Uterus (tissue), 3 donors: ENCODE measurements at regions not wholly inside any gene's neighbourhood (a gene's known extent, or its start where the extent isn't known, plus 50 kb on each side); places are given as distances from the start of the nearest gene placed in this dataset.

Source experiments
- DNase-seq, 2 donors: peaks; one replicate each; pipeline ENCODE4 v3.0.0-alpha.2; 2019 to 2020
- H3K27ac ChIP-seq, 2 donors: fragments of 200-600 bp; sonication (generic); 1 replicate in 1 of 2; 2 replicates in 1 of 2; pipeline ENCODE4 v1.5.1; 2016 to 2018
- H3K27me3 ChIP-seq, 2 donors: fragments of 200-600 bp; sonication (generic); one replicate each; pipeline ENCODE4 v1.5.1; 2018 to 2019; ENCODE audit warnings: control low read depth in 1 of 2
- H3K36me3 ChIP-seq, 2 donors: fragments of 200-600 bp; sonication (generic); one replicate each; pipeline ENCODE4 v1.5.1; 2019; ENCODE audit warnings: control low read depth in 1 of 2
- H3K4me1 ChIP-seq, 2 donors: fragments of 200-600 bp; sonication (generic); one replicate each; pipeline ENCODE4 v1.5.1; 2018 to 2019; ENCODE audit warnings: control low read depth in 1 of 2
- H3K4me3 ChIP-seq, 2 donors: fragments of 200-600 bp; sonication (generic); 1 replicate in 1 of 2; 2 replicates in 1 of 2; pipeline ENCODE4 v1.5.1; 2018 to 2019; ENCODE audit warnings: mild to moderate bottlenecking in 1 of 2
- H3K9me3 ChIP-seq, 2 donors: fragments of 200-600 bp; sonication (generic); one replicate each; pipeline ENCODE4 v1.5.1; 2019; ENCODE audit warnings: control low read depth in 1 of 2
- POLR2A ChIP-seq, 2 donors: fragments of 450-650 bp; IDR thresholded peaks; one replicate each; pipeline ENCODE4 v1.6.1; 2016; ENCODE audit warnings: antibody characterized with exemption in 2 of 2, mild to moderate bottlenecking in 1 of 2, moderate library complexity in 1 of 2
- intact Hi-C: fragments of 100-400 bp; cut with DNase I; formaldehyde crosslinking; loops from one replicate; pipeline ENCODE4 v1.15.1; 2023; ENCODE audit warnings: low total_unique reads
- TF ChIP-seq, protein P1 (sequence below), 4 experiments: fragments of 200-600 bp in 2 of 4; fragments of 450-650 bp in 2 of 4; sonication (generic) in 2 of 4; IDR thresholded peaks; one replicate each; pipeline ENCODE4 v1.5.1; 2016 to 2019; ENCODE audit warnings: antibody characterized with exemption in 4 of 4, mild to moderate bottlenecking in 2 of 4, moderate library complexity in 1 of 4
- donor health status: DM: yes; HTN: yes; CAD: no.

DNA sequence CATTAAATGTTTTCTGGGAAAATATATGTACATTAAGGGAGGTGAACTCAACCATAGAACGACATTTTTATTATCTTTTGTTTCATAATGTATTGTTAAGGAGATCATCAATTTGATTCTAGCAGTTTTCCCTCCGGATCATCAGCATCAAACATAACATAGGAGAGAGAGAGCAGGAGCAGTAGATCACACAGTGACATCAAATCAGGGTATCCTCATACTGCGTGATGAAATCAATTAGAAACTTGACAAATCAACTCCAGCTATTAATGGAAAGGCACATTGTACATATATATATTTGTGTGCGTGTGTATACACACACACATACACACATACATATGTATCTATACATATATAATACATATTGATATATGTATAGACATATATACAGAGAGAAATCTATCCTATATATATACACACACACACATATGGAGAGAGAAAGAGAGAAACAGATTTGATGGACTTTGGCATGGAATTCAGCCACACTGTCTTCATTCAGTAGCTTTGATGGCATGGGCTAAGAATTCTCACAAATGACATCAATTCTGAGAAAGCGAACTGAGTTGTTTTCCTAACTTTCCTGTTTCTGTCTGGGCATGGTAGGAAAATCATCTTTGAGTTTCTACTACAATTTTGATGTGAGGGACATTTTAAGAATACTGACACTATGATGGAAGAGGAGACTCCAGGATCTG, 1302.8 kb upstream of the SEL1L start:
- Histone ChIP-seq H3K4me1 (no peaks in the 10 kb centered on the region), H3K36me3 (no peaks in the 10 kb centered on the region), H3K4me3 (no peak overlapping the region), H3K9me3 (no peaks in the 10 kb centered on the region), H3K27me3 (no peaks in the 10 kb centered on the region), H3K27ac (no peak overlapping the region)
- DNase-seq, result no peak
- intact Hi-C loops, result no loop called here
- no peak for TF ChIP-seq POLR2A (IDR thresholded peaks at IDR 0.05)
- TF ChIP-seq, protein P1, sequence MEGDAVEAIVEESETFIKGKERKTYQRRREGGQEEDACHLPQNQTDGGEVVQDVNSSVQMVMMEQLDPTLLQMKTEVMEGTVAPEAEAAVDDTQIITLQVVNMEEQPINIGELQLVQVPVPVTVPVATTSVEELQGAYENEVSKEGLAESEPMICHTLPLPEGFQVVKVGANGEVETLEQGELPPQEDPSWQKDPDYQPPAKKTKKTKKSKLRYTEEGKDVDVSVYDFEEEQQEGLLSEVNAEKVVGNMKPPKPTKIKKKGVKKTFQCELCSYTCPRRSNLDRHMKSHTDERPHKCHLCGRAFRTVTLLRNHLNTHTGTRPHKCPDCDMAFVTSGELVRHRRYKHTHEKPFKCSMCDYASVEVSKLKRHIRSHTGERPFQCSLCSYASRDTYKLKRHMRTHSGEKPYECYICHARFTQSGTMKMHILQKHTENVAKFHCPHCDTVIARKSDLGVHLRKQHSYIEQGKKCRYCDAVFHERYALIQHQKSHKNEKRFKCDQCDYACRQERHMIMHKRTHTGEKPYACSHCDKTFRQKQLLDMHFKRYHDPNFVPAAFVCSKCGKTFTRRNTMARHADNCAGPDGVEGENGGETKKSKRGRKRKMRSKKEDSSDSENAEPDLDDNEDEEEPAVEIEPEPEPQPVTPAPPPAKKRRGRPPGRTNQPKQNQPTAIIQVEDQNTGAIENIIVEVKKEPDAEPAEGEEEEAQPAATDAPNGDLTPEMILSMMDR (IDR thresholded peaks at IDR 0.05), result no peak

DNA sequence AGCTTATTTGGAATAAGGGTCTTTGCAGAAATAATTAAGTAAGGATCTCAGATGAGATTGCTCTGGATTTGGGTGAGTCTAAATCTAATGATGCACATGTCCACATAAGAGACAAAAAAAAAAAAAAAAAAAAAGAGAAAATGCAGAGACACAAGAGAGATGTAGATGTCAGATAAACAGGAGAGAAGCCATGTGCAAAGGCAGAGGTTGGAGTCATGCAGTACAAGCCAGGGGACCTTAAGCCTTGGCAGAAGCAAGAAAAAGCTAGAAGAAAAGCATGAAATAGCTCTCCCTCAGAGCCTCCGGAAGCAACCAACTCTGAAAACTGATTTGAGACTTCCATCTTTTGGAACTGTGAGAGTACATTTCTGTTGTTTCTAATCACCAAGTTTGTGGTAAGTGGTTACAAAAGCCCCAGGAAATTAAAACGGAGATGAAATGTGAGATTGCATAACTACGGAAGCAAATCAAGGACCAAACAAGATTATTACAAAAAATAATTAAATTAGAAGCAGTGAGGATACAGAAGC, 1304.0 kb upstream of the SEL1L start:
- Histone ChIP-seq H3K9me3 (no peaks in the 10 kb centered on the region), H3K4me3 (no peak overlapping the region), H3K36me3 (no peaks in the 10 kb centered on the region), H3K4me1 (no peaks in the 10 kb centered on the region), H3K27me3 (no peaks in the 10 kb centered on the region), H3K27ac (no peak overlapping the region)
- no peak for DNase-seq
- TF ChIP-seq, protein P1 (IDR thresholded peaks at IDR 0.05), result no peak
- TF ChIP-seq POLR2A (IDR thresholded peaks at IDR 0.05), result no peak
- intact Hi-C loops, result no loop called here

DNA sequence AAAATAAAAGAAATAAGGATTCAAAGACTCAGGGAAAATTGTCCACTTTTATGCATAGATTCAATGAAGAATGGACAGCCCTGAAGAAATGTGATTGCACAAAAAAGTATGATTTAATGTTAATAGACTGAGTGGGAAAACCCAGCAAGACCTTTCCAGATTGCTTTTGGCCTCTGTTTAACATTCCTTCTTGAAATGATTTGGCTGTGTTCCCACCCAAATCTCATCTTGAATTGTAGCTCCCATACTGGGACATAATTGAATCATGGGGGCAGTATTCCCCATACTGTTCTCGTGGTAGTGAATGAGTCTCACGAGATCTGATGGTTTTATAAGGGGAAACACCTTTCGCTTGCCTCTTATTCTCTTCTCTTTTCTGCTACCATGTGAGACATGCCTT, 1316.9 kb upstream of the SEL1L start:
- intact Hi-C loops, result no loop called here
- DNase-seq, result no peak
- Histone ChIP-seq H3K4me3 (no peak overlapping the region), H3K9me3 (no peaks in the 10 kb centered on the region), H3K27me3 (no peaks in the 10 kb centered on the region), H3K36me3 (no peaks in the 10 kb centered on the region), H3K4me1 (no peaks in the 10 kb centered on the region), H3K27ac (no peak overlapping the region)
- TF ChIP-seq POLR2A (IDR thresholded peaks at IDR 0.05), result no peak
- TF ChIP-seq, protein P1 (IDR thresholded peaks at IDR 0.05), result no peak

DNA sequence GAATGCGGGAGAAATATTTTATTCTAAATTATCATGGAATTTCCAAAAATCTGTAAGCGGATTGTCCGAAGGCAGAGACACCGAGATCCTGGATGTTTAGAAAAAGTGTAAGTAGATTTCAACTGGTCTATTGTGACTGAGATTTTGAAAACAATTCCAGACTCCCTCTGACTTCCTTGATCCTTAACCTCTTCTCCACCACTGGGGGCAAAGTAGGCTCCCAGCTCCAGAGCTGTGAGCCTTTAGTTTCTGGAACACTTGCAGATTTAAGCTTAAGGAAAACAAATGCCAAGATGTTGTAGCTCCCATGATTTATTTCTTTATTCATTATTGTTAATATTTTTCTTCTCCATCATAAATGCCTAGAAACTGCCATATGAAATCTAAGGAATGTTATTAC, 1320.5 kb upstream of the SEL1L start:
- Histone ChIP-seq H3K27me3 (no peaks in the 10 kb centered on the region), H3K27ac (no peak overlapping the region), H3K9me3 (no peaks in the 10 kb centered on the region), H3K36me3 (no peaks in the 10 kb centered on the region), H3K4me3 (no peak overlapping the region), H3K4me1 (no peaks in the 10 kb centered on the region)
- intact Hi-C loops, result no loop called here
- no peak for DNase-seq
- TF ChIP-seq, protein P1 (IDR thresholded peaks at IDR 0.05), result no peak
- TF ChIP-seq POLR2A (IDR thresholded peaks at IDR 0.05), result no peak

DNA sequence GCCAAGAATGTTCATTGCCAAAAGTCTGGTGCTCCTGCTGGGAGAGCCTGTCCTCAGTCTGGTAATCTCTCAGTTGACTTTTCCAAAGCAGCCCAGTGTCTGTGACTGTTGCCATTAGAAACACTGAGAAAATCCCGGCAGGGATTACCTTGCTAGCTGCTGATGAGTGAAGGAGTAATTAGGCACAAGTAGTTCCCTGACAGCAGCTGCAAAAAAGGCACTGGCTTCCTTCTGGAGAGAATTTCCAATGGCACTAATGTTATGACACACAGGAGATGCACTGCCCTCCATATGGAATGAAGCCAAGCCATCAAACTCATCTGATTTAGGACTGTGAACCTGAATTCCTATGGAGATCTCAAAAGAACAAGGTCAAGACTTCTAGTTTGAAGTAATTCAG, 1321.2 kb upstream of the SEL1L start:
- no peaks in the 10 kb centered on the region for H3K4me1 ChIP-seq
- no peak for DNase-seq
- no peak overlapping the region for H3K27ac ChIP-seq
- no peaks in the 10 kb centered on the region for H3K36me3 ChIP-seq
- no peak for TF ChIP-seq POLR2A (IDR thresholded peaks at IDR 0.05)
- TF ChIP-seq, protein P1 (IDR thresholded peaks at IDR 0.05), result no peak
- H3K27me3 ChIP-seq, result no peaks in the 10 kb centered on the region
- no peaks in the 10 kb centered on the region for H3K9me3 ChIP-seq
- H3K4me3 ChIP-seq, result no peak overlapping the region
- intact Hi-C loops, result no loop called here
